CD4-positive, alpha-beta T cell treated with Interleukin-10 for 1 hour (primary cell): ENCODE measurements at regions not wholly inside any gene's neighbourhood (a gene's known extent, or its start where the extent isn't known, plus 50 kb on each side); places are given as distances from the start of the nearest gene placed in this dataset.
"Not testable (repeated sequence)": the region's sequence is repeated elsewhere in the genome, so short reads cannot be mapped to it uniquely, and the experiment has no call there.

ENCODE experiments used
- DNase-seq: peaks from one replicate; pipeline ENCODE4 v3.0.0-alpha.2; 2020

DNA sequence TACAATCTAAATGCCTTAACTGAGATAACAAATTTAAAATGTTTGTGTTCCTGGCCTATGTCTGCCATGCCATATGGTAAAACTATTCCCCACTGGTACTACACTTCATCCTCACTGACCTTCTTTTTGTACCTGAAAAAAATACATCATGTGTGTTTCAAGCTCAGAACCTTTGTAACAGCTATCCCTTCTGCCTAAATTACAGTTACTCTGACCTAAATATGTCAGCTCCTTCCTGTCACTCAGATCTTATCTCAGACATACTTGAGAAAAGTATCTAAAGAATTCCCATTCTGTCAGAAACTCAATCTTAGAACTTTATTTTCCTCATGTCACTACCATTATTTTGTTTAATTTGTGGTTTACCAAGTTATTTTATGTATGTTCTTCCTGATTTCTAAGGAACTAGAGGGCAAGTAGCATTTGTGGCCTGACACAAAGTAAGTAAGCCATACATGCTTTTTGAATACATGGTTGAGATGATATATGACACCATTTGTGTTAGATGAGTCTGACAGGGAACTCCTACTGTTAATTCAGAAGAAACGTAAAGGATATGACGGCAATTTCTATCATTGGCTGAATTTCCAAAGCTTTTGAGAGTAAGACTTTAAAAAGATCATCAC is 456.5 kb upstream of the NDST3 start:
- DNase-seq, result no peak

DNA sequence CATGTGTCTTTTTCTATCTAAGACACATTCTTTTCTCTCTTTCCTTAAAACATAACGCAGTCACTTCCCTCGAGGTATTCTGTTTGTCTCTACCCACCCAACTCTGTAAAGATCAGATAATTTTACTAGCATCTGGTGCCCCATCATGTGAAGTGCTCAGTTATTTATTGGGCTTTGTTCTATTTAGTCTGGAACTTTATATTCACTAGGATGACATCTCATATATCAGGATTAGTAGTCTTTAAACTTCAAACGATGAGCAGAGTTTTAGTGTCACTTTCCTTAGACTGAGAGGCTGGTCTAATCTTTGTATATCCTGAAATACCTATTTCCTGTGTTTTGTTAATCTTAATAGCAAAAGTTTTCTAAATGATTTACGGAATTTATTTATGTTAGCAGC is 445.5 kb upstream of the NDST3 start:
- no peak for DNase-seq

DNA sequence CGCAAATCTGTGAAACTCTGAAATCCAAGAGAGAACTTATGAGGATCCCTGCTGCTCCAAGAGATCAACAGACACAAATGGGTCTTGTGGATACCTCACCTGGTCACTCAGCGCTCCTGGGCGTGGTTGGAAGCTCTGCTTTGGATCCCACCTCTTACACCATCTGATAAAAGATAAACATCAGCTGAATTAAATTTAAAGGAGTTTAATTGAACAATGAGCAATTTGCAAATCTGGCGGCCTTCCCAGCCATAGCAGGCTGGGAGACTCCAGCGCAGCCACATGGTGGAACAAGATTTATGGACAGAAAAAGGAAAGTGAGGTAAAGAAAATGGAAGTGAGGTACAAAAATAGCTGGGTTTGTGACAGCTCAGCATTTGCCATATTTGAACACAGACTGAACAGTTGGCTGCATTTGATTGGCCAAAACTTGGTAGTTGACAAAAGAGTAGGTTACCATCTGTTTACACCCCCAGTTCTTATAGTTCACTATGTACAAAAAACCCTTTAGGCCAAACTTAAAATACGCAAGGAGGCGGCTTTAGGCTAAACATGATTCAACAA is 437.3 kb upstream of the NDST3 start:
- DNase-seq, result no peak

DNA sequence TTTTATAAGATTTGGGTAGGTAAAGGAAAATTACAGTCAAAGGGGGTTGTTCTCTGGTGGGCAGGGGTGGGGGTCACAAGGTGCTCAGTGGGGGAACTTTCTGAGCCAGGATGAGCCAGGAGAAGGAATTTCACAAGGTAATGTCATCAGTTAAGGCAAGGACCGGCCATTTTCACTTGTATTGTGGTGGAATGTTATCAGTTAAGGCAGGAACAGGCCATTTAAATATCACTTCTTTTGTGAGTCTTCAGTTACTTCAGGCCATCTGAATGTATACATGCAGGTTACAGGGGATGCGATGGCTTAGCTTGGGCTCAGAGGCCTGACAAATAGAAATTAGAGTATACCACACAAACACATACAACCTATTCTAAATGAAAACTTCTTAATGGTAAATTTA is 434.9 kb upstream of the NDST3 start:
- not testable (repeated sequence) for DNase-seq

DNA sequence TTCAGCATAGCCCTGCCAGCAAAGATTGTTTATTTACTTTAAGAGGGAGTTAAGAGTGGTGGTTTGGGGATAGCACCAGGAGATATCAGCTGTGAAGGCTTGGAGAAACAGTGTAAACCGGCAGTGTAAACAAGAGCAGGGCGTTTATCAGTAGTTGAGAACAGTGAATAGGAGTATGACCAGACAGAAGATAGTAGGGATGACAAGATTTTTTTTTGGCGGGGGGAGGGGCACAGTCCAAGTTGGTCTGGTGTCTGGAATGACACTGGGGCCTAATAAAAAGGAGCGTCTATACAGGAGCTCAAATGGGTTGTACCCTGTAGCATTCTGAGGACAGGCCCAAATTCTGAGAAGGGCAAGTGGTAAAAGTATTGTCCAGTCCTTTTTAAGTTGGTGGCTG is 433.4 kb upstream of the NDST3 start:
- DNase-seq, result not testable (repeated sequence)

DNA sequence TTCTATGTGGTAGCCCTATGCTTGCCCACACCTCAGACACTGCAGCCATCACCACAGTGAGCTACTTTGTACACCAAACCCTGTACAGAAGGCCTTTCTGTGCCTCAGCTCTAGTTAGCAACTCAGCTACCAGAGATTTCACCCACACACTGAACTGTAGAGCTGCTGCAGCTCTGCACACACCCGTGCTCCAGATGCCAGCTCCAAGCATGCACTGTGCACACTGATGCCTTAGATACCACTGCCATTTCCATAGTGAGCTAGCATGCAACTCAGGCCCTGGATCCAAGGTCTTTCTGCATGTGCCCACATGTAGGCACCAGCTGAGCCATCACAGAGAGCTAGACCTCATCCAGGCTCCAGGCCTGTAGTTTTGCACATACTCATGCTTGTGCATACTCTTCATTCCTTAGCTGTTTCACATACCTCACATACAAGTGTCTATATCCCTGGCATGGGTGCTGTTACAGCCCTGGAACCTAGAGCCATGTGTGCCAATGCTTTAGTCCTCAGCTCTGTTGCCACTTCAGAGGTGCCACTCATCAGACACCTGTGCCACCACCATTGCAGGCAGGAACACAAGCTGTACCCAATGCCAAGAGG is 423.5 kb upstream of the NDST3 start:
- no peak for DNase-seq

DNA sequence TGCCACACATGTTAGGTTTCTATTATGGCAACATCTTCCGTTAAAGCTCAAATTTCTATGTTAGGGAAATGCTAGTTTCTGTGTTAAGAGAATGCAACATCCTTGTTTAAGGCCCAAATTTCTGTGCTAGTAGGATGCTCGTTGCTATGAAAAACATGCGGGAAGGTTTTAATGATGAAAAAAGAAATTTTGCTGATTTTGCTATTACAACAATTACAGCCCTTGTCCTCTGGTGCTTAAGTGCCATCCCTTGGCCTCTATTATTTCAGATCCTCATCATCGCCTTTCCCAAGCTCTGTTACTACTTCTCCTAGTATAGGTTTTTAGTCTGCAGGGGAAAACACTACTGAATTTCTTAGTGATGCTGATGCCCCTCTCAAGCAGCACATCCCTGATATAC is 412.6 kb upstream of the NDST3 start:
- no peak for DNase-seq

DNA sequence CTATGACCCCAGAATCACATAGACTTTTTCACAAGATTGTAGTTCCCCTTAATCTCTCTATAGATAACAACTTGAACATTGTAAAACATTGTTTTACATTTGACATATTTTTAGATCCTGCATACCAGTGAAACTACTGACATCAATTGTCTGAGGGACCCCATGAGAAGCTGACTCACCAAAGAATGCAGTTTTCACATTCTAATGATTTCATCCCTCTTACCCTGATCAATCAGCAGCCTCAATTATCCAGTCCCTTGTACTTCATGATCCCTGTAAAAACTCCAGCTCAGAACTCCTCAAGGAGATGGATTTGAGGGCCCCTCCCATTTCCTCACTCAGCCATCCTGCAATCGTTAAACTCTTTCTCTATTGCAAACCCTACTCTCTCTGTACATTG is 411.0 kb upstream of the NDST3 start:
- no peak for DNase-seq

DNA sequence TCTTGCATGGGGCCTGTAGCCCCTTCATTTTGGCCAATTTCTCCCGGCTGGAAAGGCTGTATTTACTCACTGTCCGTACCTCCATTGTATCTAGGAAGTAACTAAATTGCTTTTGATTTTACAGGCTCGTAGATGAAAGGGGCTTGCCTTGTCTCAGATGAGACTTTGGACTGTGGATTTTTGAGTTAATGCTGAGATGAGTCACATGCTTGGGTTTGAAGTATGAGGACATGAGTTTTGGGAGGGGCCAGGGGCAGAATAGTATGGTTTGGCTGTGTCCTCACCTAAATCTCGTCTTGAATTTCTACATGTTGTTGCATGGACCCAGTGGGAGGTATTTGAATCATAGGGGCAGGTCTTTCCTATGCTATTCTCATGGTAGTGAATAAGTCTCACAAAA is 407.6 kb upstream of the NDST3 start:
- no peak for DNase-seq

DNA sequence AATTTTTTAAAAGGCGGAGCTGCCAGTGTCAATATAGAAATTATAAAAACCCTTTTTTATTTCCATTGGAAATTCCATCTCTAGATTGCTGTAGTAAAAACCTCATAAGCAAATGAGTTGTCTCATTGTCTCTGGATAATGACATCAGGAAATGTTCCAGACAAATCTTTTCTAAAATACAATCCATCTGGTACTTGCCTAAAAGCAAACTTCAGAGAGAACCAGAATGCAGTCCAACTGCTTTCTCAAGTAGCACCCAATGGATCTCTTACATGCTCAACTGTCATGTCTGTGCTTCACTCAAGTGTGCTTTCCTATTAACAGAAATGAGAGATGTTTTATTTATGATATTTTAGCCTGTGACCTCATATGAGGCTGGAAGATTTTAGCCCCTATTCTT is 399.6 kb upstream of the NDST3 start:
- DNase-seq, result no peak

DNA sequence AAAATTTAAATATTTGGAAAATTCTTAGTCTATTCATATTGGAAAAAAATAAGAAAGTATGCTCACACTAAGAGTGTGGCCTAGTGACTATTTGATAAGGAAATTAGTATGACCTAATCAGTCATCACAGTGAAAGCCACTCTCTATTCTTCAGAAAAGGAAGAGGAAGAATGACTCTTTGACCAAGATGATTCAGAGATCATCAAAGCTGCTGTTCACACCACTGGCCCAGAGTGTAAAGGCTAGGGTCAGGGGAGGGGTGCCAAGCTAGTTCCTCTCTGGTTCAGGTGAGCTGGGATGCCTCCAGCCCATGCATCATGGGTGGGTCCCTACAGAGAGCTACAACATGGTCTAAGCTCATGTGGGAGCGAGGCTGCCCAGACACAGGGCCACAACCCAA is 396.9 kb upstream of the NDST3 start:
- no peak for DNase-seq

DNA sequence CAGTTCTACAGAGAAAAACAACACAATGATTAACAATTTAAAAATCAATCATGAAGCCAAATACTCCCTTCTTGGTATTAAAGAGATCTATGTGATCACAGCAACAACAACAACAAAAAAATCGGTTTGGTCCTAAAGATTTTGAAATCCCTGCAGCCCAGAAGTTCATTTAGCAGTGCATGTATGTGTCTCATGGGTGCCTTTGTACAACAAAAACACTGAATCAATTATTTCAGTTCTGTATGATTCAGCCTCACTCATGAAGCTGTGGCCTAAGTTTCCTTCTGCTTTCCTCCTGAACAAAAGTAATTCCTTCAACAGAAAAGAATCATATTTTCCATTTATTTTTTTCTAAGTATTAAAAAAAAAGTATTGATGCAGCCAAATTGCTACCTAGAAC is 393.4 kb upstream of the NDST3 start:
- DNase-seq, result no peak

DNA sequence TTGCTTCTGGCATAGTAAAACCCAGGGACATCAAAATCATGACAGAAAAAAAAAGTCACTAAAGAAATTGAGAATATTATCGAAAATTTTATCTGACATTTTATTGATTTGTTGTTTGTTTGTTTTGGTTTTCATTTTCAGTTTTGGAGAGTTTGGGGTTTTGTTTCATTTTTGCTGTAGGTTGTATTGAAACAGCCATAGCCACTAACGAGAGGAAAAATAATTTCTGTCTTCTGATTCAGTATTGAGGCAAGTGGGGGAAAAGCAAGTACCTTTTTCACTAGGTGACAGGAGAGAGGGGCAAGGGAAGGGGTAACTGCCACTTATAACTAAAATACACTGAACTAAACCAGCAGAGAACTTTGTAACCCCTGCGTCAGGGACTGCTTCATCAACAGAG is 392.8 kb upstream of the NDST3 start:
- DNase-seq, result no peak

DNA sequence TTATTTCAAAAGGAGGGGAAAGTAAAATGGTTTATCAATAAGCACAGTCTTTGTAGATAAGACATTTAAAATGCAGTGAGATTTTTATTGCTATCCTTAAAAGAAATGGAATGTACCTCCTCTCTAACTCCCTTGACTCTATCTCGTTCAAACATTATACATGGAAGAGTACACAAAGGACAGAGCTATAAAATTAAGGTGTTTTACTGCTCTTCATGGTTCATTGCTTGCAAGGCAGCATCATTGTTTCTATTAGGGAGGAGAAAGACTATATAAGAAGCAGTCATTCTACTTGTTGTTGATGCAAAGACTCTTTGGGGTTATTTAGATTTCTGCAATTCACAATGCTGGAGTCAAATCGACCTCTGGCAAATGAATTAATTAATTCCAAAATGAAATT is 380.2 kb upstream of the NDST3 start:
- no peak for DNase-seq

DNA sequence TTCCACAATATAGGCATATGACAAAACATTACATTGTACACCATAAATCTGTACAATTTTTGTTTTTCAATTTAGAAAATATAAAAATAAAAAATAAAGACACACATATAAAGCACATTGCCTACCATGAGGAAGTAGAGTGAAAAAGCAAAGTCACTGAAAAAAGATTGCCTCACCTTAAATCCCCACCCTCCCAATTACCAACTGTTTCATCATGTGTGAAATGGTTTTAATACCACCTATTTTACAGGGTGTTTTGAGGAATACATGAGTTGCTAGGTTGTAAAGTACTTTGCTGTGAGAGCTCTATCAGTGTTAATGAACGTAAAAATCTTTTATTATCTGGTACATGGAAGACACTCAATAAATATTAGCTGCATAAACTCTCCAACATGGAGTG is 373.6 kb upstream of the NDST3 start:
- no peak for DNase-seq

DNA sequence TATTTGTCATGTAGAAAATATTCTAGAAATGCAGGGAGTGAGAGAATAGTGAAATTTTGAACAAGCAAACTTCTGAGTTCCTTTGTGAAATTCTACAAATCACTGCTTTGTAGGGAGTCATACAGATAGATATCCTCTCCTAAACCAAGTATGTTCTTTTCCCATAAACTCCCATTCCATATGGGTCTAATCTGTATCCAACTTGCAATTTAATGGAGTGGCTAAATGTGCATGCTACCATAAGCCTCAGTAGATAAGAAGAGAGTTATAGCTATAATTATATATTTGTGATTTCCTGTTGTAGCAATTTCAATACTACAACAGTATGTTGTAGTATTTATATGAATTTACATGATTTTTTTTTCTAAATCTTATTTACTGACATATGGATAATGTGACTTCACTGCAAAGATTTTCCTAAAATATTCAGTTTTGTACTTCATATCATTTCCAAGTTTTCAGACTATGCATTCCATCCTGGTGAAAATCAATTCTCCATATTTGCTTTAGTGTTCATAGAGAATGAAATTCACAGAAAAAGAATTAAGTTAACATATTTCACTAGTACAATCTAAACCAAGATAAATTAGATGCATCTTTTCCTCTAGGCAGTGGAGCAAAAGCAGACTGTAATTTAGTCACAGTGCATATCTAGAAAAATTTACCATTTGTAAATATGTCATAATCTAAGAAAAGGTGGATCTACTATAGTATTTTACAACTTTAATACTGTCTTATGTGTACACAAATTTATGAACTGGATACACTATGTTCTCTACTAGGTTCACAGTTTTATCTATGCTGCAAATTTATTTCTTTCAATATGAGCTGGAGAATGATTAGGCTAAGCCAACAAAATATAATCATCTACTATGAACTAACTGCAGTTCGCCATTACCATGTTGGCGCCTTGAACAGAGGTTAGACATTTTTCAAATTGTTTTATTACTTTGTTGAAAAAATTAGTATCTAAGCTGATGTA is 372.9 kb upstream of the NDST3 start:
- no peak for DNase-seq

DNA sequence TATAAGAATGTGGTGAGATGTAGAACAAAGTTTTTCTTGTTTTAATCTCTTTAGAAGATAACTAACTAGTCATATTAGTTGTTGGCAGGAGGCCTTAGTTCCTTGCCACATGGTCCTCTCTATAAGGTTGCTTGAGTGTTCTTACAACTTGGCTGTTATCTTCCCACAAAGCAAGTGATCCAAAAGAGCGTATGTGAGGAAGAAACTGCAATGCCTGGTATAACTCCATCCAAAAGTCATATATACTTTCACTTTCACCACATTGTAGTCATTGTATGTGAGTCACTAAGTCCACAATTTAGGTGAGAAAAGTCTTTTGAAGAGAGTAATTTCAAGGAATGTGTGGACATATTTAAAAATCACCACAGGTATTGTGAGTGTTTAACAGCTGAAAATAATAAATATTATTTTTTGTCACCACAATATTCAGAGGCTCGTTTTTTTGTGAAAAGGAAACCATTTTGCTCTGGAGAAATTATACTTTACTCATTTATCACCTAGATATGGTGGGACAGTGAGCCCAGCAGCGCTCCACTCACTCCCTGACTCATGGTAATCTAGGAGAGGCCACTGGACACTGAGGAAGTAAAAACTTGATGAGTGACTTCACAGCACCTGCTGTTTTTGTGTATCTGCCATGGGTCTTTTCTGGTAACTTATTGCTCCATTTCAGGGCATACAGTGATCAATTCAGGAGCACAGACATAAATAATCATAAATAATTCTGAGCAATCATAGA is 369.4 kb upstream of the NDST3 start:
- no peak for DNase-seq

DNA sequence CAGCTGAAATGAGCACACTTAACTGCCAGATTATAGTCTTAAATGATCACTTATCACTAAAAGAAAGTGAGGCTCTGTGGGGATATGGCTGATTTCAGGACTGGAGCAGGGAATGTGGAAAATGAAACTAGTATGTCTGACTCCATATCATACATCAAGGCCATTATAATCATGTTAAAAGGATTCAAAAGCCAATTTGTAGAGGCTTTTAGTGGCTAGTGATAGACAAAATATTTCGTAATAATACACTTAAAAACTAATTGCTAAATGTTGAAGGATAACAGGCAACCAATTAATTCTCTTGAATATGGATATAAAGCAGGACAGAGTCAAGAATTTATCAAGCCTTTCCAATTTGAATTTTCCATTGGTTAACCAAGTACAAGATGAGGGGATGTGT is 358.1 kb upstream of the NDST3 start:
- DNase-seq, result no peak

DNA sequence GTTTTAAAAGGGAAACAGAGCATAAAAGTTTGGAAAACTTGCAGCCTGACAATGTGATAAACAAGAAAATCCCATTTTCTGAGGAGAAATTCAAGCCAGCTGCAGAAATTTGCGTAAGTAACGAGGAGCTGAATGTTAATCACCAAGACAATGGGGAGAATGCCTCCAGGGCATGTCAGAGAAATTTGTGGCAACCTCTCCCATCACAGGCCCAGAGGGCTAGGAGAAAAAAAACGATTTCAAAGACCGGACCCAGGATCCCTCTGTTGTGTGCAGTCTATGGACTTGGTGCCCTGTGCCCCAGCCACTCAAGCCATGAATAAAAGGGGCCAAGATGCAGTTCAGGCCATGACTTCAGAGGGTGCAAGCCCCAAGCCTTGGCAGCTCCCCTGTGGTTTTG is 355.4 kb upstream of the NDST3 start:
- DNase-seq, result no peak

DNA sequence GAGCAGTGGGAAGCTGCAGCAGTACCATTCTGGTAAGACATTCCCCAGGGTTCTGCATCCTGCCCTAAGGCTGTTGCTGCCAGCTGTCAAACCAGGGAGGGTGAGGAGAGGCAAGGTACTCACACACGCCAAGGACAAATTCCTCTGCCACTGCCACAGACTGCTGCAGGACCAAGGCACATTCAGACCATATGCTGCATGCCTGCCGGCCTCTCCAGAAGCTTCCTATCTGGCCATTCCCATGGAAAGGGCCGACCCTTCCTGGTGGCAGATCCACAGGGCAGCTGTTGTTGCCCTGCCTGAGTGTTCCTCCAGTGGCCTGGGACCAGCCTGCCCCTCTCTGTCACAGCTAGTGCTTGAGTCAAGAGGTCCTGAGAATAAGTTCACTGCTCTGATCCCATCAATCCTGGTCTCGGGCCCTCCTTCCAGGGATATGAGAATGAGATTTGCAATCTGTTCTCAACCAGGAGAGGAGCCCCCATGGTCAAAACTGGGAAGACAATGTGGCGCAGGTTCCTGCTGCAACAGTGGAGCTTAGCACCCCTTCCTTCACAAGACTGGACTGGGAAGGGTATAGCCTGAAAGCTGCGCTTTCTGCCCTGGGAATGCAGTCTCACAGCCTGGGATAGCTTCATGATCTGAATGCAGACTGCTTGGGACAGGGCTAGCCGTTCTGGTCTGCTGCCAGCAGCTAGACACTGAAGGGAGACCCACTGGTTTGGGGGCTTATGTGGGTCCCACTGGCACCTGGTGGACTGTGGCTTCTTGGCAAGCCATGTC is 342.5 kb upstream of the NDST3 start:
- DNase-seq, result no peak

DNA sequence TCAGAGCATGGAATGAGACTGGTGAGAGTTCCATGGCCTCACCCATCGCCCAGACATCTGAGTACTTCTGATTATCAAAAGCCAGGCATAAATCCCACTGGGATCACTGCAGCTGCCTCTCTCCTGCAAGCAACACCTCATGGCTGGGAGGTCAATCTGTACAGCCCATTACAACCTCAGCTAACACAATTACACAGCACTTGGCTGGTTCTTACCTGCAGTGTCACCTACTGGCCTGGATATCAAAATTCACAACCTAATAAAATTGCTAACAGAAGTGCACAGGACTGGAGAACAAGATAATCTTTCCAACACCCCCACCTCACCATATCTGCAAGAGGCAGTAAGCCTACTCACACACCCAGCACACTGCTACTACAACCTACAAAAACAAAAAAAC is 341.7 kb upstream of the NDST3 start:
- no peak for DNase-seq

DNA sequence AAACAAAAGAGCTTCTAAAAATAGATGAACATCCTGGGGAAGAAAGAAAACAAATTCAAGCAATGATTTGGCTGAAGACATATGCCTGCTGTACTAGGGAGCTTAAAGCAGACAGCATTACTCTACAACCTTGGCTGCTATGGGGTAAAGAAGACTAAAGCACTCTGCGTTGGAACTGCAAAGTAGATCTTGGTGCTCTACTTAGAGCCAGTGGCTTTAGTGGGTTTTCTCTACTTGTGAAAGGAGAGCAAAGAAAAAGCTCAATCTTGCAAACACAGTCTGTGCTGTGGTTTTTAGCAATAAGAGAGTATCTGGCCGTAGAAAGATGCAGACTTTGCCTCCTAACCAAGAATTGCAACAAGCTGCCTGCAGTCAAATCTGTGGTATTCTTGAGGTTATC is 334.7 kb upstream of the NDST3 start:
- no peak for DNase-seq
